AG04450 (cell line): ENCODE measurements at regions not wholly inside any gene's neighbourhood (a gene's known extent, or its start where the extent isn't known, plus 50 kb on each side); places are given as distances from the start of the nearest gene placed in this dataset.
"Not testable (repeated sequence)": the region's sequence is repeated elsewhere in the genome, so short reads cannot be mapped to it uniquely, and the experiment has no call there.

Source experiments
- CTCF ChIA-PET: fragments of 300-600, 350-600 bp; formaldehyde crosslinking; extraction: SDS; loops from one replicate; lab custom pipeline; 2022; ENCODE audit warnings: antibody characterized with exemption, inconsistent platforms; lab: Charles Lee
- POLR2A ChIA-PET: fragments of 350-600 bp; formaldehyde crosslinking; extraction: SDS; loops from one replicate; lab custom pipeline; 2021; ENCODE audit warnings: antibody characterized with exemption, inconsistent platforms; lab: Yijun Ruan, JAX
- DNase-seq: peaks from one replicate; pipeline ENCODE4 v3.0.0-alpha.2; 2011; ENCODE audit warnings: low read depth, low spot score
- H3K27ac ChIP-seq: one replicate; pipeline ENCODE4 v1.5.1; 2012; ENCODE audit warnings: low read depth, low read length, control low read depth
- H3K27me3 ChIP-seq: one replicate; pipeline ENCODE4 v1.6.0; 2012; ENCODE audit warnings: low read length; ENCODE audit not compliant: control insufficient read depth, insufficient read depth
- H3K4me3 ChIP-seq: 2 replicates; pipeline ENCODE4 v1.5.1; 2011; ENCODE audit warnings: mild to moderate bottlenecking, low read depth, low read length, control low read depth
- H3K9me3 ChIP-seq: 2 replicates; pipeline ENCODE4 v1.5.1; 2012; ENCODE audit warnings: low read length; ENCODE audit not compliant: control insufficient read depth, insufficient read depth
- CTCF ChIP-seq: IDR thresholded peaks from 2 replicates; pipeline ENCODE4 v1.5.1; 2011; ENCODE audit warnings: low read depth, low read length, control low read depth, inconsistent platforms

- H3K27me3 ChIP-seq = no peaks in the 10 kb centered on the region
- H3K9me3 ChIP-seq = peaks cover 10% of the 10 kb centered on the region; the same call in 1 of the 2 replicates
- no peak for DNase-seq
- no peak overlapping the region for H3K4me3 ChIP-seq
- CTCF ChIA-PET = no interaction called here
- H3K27ac ChIP-seq = no peak overlapping the region
- POLR2A ChIA-PET = no interaction called here
- TF ChIP-seq CTCF = no peak
Measured at GRCh38 chrX:121571333-121571732, 523.9 kb downstream of the GLUD2 start.

GRCh38 chrX:121574384-121574783 is 527.0 kb downstream of the GLUD2 start:
- DNase-seq, POLR2A ChIA-PET, H3K4me3 ChIP-seq, H3K9me3 ChIP-seq, CTCF ChIA-PET, H3K27ac ChIP-seq, H3K27me3 ChIP-seq: not testable (repeated sequence)

GRCh38 chrX:121579016-121579760 is 531.8 kb downstream of the GLUD2 start:
- no peak for TF ChIP-seq CTCF
- H3K27me3 ChIP-seq = no peaks in the 10 kb centered on the region
- CTCF ChIA-PET = no interaction called here
- no peaks in the 10 kb centered on the region for H3K9me3 ChIP-seq
- H3K27ac ChIP-seq = no peak overlapping the region
- POLR2A ChIA-PET = no interaction called here
- DNase-seq = no peak
- H3K4me3 ChIP-seq = no peak overlapping the region

- TF ChIP-seq CTCF = no peak
- no peaks in the 10 kb centered on the region; the same call in 1 of the 2 replicates for H3K9me3 ChIP-seq
- DNase-seq = no peak
- POLR2A ChIA-PET = no interaction called here
- CTCF ChIA-PET = no interaction called here
- H3K27ac ChIP-seq = no peak overlapping the region
- no peak overlapping the region for H3K4me3 ChIP-seq
- H3K27me3 ChIP-seq = no peaks in the 10 kb centered on the region
Measured at GRCh38 chrX:121581885-121582284, 534.5 kb downstream of the GLUD2 start.

GRCh38 chrX:121585626-121586025 is 538.2 kb downstream of the GLUD2 start:
- CTCF ChIA-PET = no interaction called here

More at GRCh38 chrX:121585626-121586025, 538.2 kb downstream of the GLUD2 start:
- H3K27ac ChIP-seq = no peak overlapping the region
- no peaks in the 10 kb centered on the region for H3K27me3 ChIP-seq
- TF ChIP-seq CTCF = no peak
- POLR2A ChIA-PET = no interaction called here
- no peak for DNase-seq
- H3K9me3 ChIP-seq = no peaks in the 10 kb centered on the region; the same call in 1 of the 2 replicates
- no peak overlapping the region for H3K4me3 ChIP-seq
